AG09309 (cell line): ENCODE measurements at regions not wholly inside any gene's neighbourhood (a gene's known extent, or its start where the extent isn't known, plus 50 kb on each side); places are given as distances from the start of the nearest gene placed in this dataset.

Experiments used
- DNase-seq: peaks from one replicate; pipeline ENCODE4 v3.0.0-alpha.2; 2010; ENCODE audit warnings: low read depth
- H3K4me3 ChIP-seq: 2 replicates; pipeline ENCODE4 v1.5.1; 2011; ENCODE audit warnings: mild to moderate bottlenecking, low read depth, low read length, moderate library complexity; ENCODE audit not compliant: control insufficient read depth
- CTCF ChIP-seq: IDR thresholded peaks from 2 replicates; pipeline ENCODE4 v1.5.1; 2011; ENCODE audit warnings: mild to moderate bottlenecking, low read depth, low read length, inconsistent platforms; ENCODE audit not compliant: insufficient read depth, control insufficient read depth; ENCODE audit errors: missing control alignments

- H3K4me3 ChIP-seq: no peak overlapping the region
- DNase-seq: no peak
- no peak for TF ChIP-seq CTCF
Observed at GRCh38 chr13:60986301-60986700, 429.3 kb downstream of the PCDH20 start.

GRCh38 chr13:60981407-60981806 lies 434.2 kb downstream of the PCDH20 start:
- no peak for TF ChIP-seq CTCF
- DNase-seq: no peak
- H3K4me3 ChIP-seq: no peak overlapping the region

- no peak for TF ChIP-seq CTCF
- no peak for DNase-seq
- H3K4me3 ChIP-seq: no peak overlapping the region
Observed at GRCh38 chr13:60976367-60976766, 439.3 kb downstream of the PCDH20 start.

- no peak overlapping the region for H3K4me3 ChIP-seq
- TF ChIP-seq CTCF: no peak
- DNase-seq: no peak
Observed at GRCh38 chr13:60974296-60974695, 441.4 kb downstream of the PCDH20 start.

- DNase-seq: no peak
- no peak overlapping the region for H3K4me3 ChIP-seq
- no peak for TF ChIP-seq CTCF
Observed at GRCh38 chr13:60973529-60973928, 442.1 kb downstream of the PCDH20 start.

GRCh38 chr13:60970736-60971135 lies 444.9 kb downstream of the PCDH20 start:
- DNase-seq: no peak
- no peak overlapping the region for H3K4me3 ChIP-seq
- TF ChIP-seq CTCF: no peak

- no peak overlapping the region for H3K4me3 ChIP-seq
- no peak for TF ChIP-seq CTCF
- DNase-seq: no peak
Observed at GRCh38 chr13:60969656-60970055, 446.0 kb downstream of the PCDH20 start.
